IMR-90 (cell line): ENCODE measurements at regions not wholly inside any gene's neighbourhood (a gene's known extent, or its start where the extent isn't known, plus 50 kb on each side); places are given as distances from the start of the nearest gene placed in this dataset.

Experiments
- ATAC-seq: fragments of 200-7000 bp; cut with Tn5 transposase; 2 replicates; pipeline ENCODE4 v1.9.1; 2020; ENCODE audit warnings: low read depth, mild to moderate bottlenecking, moderate library complexity
- BruUV-seq: library from RNA; stranded (reverse); fragments of 400-500 nt; replicated peaks from 2 replicates; lab custom pipeline; 2021; lab: Mats Ljungman, UMichigan
- CTCF ChIA-PET: fragments of 300-600 bp; formaldehyde crosslinking; extraction: SDS; loops from one replicate; lab custom pipeline; 2021; ENCODE audit warnings: antibody characterized with exemption; lab: Yijun Ruan, JAX
- POLR2A ChIA-PET: fragments of 300-600 bp; sonication (Branson Sonifier 250); formaldehyde crosslinking; loops from one replicate; lab custom pipeline; 2022; ENCODE audit warnings: antibody characterized with exemption; ENCODE audit not compliant: unreplicated experiment; lab: Charles Lee
- DNase-seq: peaks from one replicate; pipeline ENCODE4 v3.0.0; 2013
- H2AFZ ChIP-seq: replicated peaks from 2 replicates; pipeline ENCODE3; 2013; ENCODE audit warnings: low read length, mild to moderate bottlenecking; ENCODE audit not compliant: poor library complexity
- H2AK5ac ChIP-seq: 2 replicates; pipeline ENCODE4 v1.6.1; 2013; ENCODE audit warnings: low read depth, low read length, inconsistent platforms
- H2AK9ac ChIP-seq: replicated peaks from 2 replicates; pipeline ENCODE3; 2013; ENCODE audit warnings: mild to moderate bottlenecking, low read depth, low read length, moderate library complexity; ENCODE audit not compliant: poor library complexity
- H2BK120ac ChIP-seq: 2 replicates; pipeline ENCODE4 v1.6.1; 2013; ENCODE audit warnings: low read depth, low read length, inconsistent platforms
- H2BK15ac ChIP-seq: 3 replicates; pipeline ENCODE4 v1.6.1; 2013; ENCODE audit warnings: low read depth, low read length, inconsistent platforms
- H2BK20ac ChIP-seq: 2 replicates; pipeline ENCODE4 v1.6.1; 2013; ENCODE audit warnings: low read depth, mild to moderate bottlenecking, inconsistent platforms, low read length, moderate library complexity
- H2BK5ac ChIP-seq: 2 replicates; pipeline ENCODE4 v1.6.1; 2013; ENCODE audit warnings: mild to moderate bottlenecking, low read depth, low read length, inconsistent platforms; ENCODE audit not compliant: poor library complexity, severe bottlenecking
- H3K14ac ChIP-seq: replicated peaks from 2 replicates; pipeline ENCODE4 v1.6.1; 2013; ENCODE audit warnings: low read depth, low read length, inconsistent platforms
- H3K18ac ChIP-seq: 2 replicates; pipeline ENCODE4 v1.6.1; 2013; ENCODE audit warnings: low read depth, low read length, control low read depth
- H3K23ac ChIP-seq: 2 replicates; pipeline ENCODE4 v1.6.1; 2013; ENCODE audit warnings: low read depth, low read length, inconsistent platforms
- H3K27ac ChIP-seq: 2 replicates; pipeline ENCODE4 v1.5.1; 2013; ENCODE audit warnings: mild to moderate bottlenecking, control low read depth, low read length; ENCODE audit not compliant: insufficient read depth
- H3K27me3 ChIP-seq: 2 replicates; pipeline ENCODE4 v1.6.1; 2013; ENCODE audit warnings: low read length; ENCODE audit not compliant: control insufficient read depth, insufficient read depth
- H3K36me3 ChIP-seq: 2 replicates; pipeline ENCODE4 v1.6.1; 2013; ENCODE audit warnings: low read length, mixed read lengths; ENCODE audit not compliant: control insufficient read depth, insufficient read depth
- H3K4ac ChIP-seq: 2 replicates; pipeline ENCODE4 v1.6.1; 2013; ENCODE audit warnings: low read depth, low read length, inconsistent platforms
- H3K4me1 ChIP-seq: 2 replicates; pipeline ENCODE4 v1.6.1; 2013; ENCODE audit warnings: low read length, mixed read lengths; ENCODE audit not compliant: control insufficient read depth, insufficient read depth
- H3K4me2 ChIP-seq: 2 replicates; pipeline ENCODE4 v1.6.1; 2013; ENCODE audit warnings: low read depth, mild to moderate bottlenecking, control low read depth, low read length, moderate library complexity
- H3K4me3 ChIP-seq: 2 replicates; pipeline ENCODE4 v1.5.1; 2013; ENCODE audit warnings: low read depth, mild to moderate bottlenecking, control low read depth, low read length, moderate library complexity; ENCODE audit not compliant: insufficient read depth
- H3K56ac ChIP-seq: 2 replicates; pipeline ENCODE4 v1.6.1; 2013; ENCODE audit warnings: low read length, inconsistent platforms; ENCODE audit not compliant: insufficient read depth; ENCODE audit errors: extremely low read depth
- H3K79me1 ChIP-seq, 2 experiments: 2 replicates each; pipeline ENCODE4 v1.6.1; 2013; ENCODE audit warnings: low read length in 2 of 2, inconsistent platforms in 1 of 2, low read depth in 1 of 2
- H3K9ac ChIP-seq: 2 replicates; pipeline ENCODE4 v1.6.1; 2013; ENCODE audit warnings: low read depth, low read length, control low read depth
- H3K9me1 ChIP-seq: 2 replicates; pipeline ENCODE4 v1.6.1; 2013; ENCODE audit warnings: low read length, inconsistent platforms; ENCODE audit not compliant: insufficient read depth
- H3K9me3 ChIP-seq: 2 replicates; pipeline ENCODE4 v1.6.1; 2013; ENCODE audit warnings: low read length; ENCODE audit not compliant: control insufficient read depth, insufficient read depth
- H4K20me1 ChIP-seq: 2 replicates; pipeline ENCODE4 v1.6.1; 2013; ENCODE audit warnings: low read length, inconsistent platforms; ENCODE audit not compliant: insufficient read depth
- H4K5ac ChIP-seq: 2 replicates; pipeline ENCODE4 v1.6.1; 2013; ENCODE audit warnings: mild to moderate bottlenecking, low read depth, low read length, control low read depth
- H4K8ac ChIP-seq, 2 experiments: 2 replicates each; pipeline ENCODE4 v1.6.1; 2013; ENCODE audit warnings: low read depth in 2 of 2, low read length in 2 of 2, control low read depth in 1 of 2, inconsistent platforms in 1 of 2
- H4K91ac ChIP-seq: 2 replicates; pipeline ENCODE4 v1.6.1; 2013; ENCODE audit warnings: low read depth, low read length, inconsistent platforms; ENCODE audit not compliant: insufficient read depth
- BHLHE40 ChIP-seq: fragments of 150-350 bp; IDR thresholded peaks from 2 replicates; pipeline ENCODE4 v1.6.1; 2016; ENCODE audit warnings: mild to moderate bottlenecking, low read depth, low read length
- CEBPB ChIP-seq: IDR thresholded peaks from 2 replicates; pipeline ENCODE4 v1.6.1; 2012; ENCODE audit warnings: low read depth, low read length, improper control_type of control experiment
- CHD1 ChIP-seq: IDR thresholded peaks from 2 replicates; pipeline ENCODE4 v1.6.1; 2012; ENCODE audit warnings: low read depth, low read length, improper control_type of control experiment
- NFE2L2 ChIP-seq: fragments of 150-350 bp; IDR thresholded peaks from 2 replicates; pipeline ENCODE4 v1.6.1; 2016; ENCODE audit warnings: low read depth, mild to moderate bottlenecking, low read length
- RAD21 ChIP-seq: IDR thresholded peaks from 2 replicates; pipeline ENCODE4 v1.6.1; 2012; ENCODE audit warnings: low read length, improper control_type of control experiment
- RCOR1 ChIP-seq: IDR thresholded peaks from 2 replicates; pipeline ENCODE4 v1.6.1; 2012; ENCODE audit warnings: mild to moderate bottlenecking, low read length, improper control_type of control experiment; ENCODE audit not compliant: insufficient replicate concordance
- SMC3 ChIP-seq: fragments of 150-350 bp; IDR thresholded peaks from 2 replicates; pipeline ENCODE4 v1.6.1; 2016; ENCODE audit warnings: low read depth, mild to moderate bottlenecking, antibody characterized with exemption, low read length, moderate library complexity
- WGBS, 2 experiments: methylation state at CpG; one replicate each; pipeline versions ENCODE4 v1.1.5 to v1.1.7; 2013; ENCODE audit warnings: missing lambda C conversion rate in 2 of 2; ENCODE audit not compliant: insufficient read length in 1 of 2; ENCODE audit errors: extremely low coverage in 2 of 2; 5-methylcytosine and 5-hydroxymethylcytosine counted together
- dilution Hi-C: fragments of 300-500 bp; cut with HindIII; formaldehyde crosslinking; loops from one replicate; pipeline ENCODE4 v1.14.3; 2018; ENCODE audit warnings: low sequenced_read_pairs; ENCODE audit not compliant: unreplicated experiment
- in situ Hi-C: fragments of 300-500 bp; cut with MboI; formaldehyde crosslinking; loops from 3 replicates; pipeline ENCODE4 v1.14.3; 2019; ENCODE audit warnings: low sequenced_read_pairs, inconsistent platforms, mixed read lengths
- intact Hi-C: fragments of 100-400 bp; cut with micrococcal nuclease; formaldehyde crosslinking; loops from 2 replicates; pipeline ENCODE4 v1.10.0; 2022

- no peaks in the 10 kb centered on the region for H3K36me3 ChIP-seq
- H2BK15ac ChIP-seq: no peak overlapping the region
- no peak overlapping the region for H3K14ac ChIP-seq
- H3K4me3 ChIP-seq: no peak overlapping the region
- no peak overlapping the region for H2BK20ac ChIP-seq
- H4K91ac ChIP-seq: no peak overlapping the region
- CTCF ChIA-PET: no interaction called here
- no peaks in the 10 kb centered on the region for H4K20me1 ChIP-seq
- H2AK9ac ChIP-seq: no peak overlapping the region
- BruUV-seq: no TSS peak
- intact Hi-C loops: no loop called here
- no peak overlapping the region for H2AK5ac ChIP-seq
- H3K9me1 ChIP-seq: no peaks in the 10 kb centered on the region
- no peak overlapping the region for H4K8ac ChIP-seq
- H3K18ac ChIP-seq: no peak overlapping the region
- H3K79me1 ChIP-seq: no peaks in the 10 kb centered on the region
- no peak overlapping the region for H2BK120ac ChIP-seq
- no peaks in the 10 kb centered on the region for H3K27me3 ChIP-seq
- H3K9me3 ChIP-seq: peaks cover 2% of the 10 kb centered on the region
- H3K4me1 ChIP-seq: no peaks in the 10 kb centered on the region
- in situ Hi-C loops: no loop called here
- POLR2A ChIA-PET: no interaction called here
- no peak overlapping the region for H2AFZ ChIP-seq
- H3K27ac ChIP-seq: no peak overlapping the region
- DNase-seq (no peak), ATAC-seq (no peak)
- no peak overlapping the region for H3K56ac ChIP-seq
- no peak overlapping the region for H4K5ac ChIP-seq
- H3K23ac ChIP-seq: no peak overlapping the region
- no peak overlapping the region for H3K4me2 ChIP-seq
- no peak overlapping the region for H2BK5ac ChIP-seq
- no peak overlapping the region for H3K9ac ChIP-seq
- WGBS, 2 experiments: 83% methylated on average over 6 of the region's 10 CpGs; no CpG with 5 or more reads in 1 of the 2 experiments
- TF ChIP-seq CEBPB (no peak), BHLHE40 (no peak), RCOR1 (no peak), CHD1 (no peak), SMC3 (no peak), NFE2L2 (no peak), RAD21 (no peak)
- H3K4ac ChIP-seq: no peak overlapping the region
- dilution Hi-C loops: no loop called here
Observed at GRCh38 chr18:38551881-38552280, 986.3 kb upstream of the CELF4 start.
